Hematopoietic multipotent progenitor cell treated with erythropoietin and hydrocortisone succinate and interleukin-3 and kit ligand, for 15 days (in vitro differentiated cells): ENCODE measurements at regions not wholly inside any gene's neighbourhood (a gene's known extent, or its start where the extent isn't known, plus 50 kb on each side); places are given as distances from the start of the nearest gene placed in this dataset.
"Not testable (repeated sequence)": the region's sequence is repeated elsewhere in the genome, so short reads cannot be mapped to it uniquely, and the experiment has no call there.

Experiments
- DNase-seq: peaks from one replicate; pipeline ENCODE4 v3.0.0-alpha.2; 2015; ENCODE audit warnings: low spot score

- no peak for DNase-seq
Measured at GRCh38 chr12:125310461-125310860, 245.2 kb downstream of the AACS start.

GRCh38 chr12:125311050-125311449, 245.8 kb downstream of the AACS start:
- no peak for DNase-seq

DNA sequence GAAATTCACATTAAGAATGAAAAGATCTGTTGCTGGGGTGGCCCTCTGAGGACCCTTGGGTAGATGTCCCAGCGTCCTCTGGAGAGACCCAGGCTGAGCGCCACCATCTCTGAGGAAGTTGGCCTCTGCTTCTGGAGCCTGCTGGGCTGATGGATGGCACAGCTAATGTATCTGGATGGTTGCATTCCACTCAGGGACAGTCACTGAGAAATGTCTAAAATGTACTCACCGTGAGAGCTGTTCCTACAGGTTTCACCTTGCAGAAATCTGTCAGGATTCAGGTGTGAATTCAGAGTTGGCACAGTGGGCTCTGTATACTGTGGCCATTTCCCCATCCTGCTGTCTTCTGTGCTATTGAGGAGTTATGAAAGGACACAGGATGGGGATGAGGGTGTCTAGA, 247.2 kb downstream of the AACS start:
- DNase-seq: no peak

- no peak for DNase-seq
Measured at GRCh38 chr12:125314051-125314755, 249.0 kb downstream of the AACS start.

GRCh38 chr12:125315771-125316170, 250.5 kb downstream of the AACS start:
- DNase-seq: no peak

GRCh38 chr12:125320177-125320576, 254.9 kb downstream of the AACS start:
- DNase-seq: no peak

- DNase-seq: no peak
Measured at GRCh38 chr12:125324861-125325490, 259.7 kb downstream of the AACS start.

DNA sequence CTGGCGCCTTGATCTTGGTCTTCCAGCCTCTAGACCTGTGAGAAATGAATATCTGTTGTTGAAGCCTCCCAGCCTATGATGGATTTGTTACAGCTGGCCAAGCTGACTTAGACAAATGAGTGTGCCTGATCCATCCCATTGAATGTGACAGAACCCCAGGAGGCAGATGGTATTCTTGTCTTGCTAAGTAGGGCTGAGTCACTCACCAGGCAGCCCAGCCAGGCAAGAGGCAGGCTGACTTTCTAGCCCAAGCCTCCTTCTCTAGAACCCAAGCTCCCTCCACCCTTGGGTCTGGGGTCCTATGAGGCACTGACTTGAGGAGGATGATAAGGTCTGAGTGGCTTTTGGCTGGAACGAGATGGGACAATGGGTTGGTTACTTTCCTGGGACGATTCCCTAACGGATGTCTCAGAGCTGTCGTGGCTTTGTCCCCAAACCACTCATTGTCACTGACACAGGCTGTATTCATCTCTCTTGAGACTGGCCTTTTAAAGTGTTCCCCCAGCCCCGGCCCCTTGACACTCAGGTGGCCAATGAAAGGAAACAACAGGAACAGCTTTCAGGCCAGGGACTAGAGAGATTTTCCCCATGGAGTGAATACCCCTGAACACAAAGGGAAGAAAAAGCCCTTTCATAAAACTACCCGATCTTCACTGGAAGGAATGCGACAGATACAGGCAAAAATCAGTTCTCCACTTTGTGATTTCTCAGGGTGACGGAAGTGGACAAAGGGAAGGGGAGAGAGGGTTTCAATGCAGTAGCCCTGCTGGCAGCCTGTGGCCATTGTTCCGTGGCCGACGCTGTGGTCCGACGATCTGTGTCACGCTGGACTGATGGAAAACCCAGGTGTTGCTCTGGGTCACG, 264.2 kb downstream of the AACS start:
- DNase-seq: no peak

DNA sequence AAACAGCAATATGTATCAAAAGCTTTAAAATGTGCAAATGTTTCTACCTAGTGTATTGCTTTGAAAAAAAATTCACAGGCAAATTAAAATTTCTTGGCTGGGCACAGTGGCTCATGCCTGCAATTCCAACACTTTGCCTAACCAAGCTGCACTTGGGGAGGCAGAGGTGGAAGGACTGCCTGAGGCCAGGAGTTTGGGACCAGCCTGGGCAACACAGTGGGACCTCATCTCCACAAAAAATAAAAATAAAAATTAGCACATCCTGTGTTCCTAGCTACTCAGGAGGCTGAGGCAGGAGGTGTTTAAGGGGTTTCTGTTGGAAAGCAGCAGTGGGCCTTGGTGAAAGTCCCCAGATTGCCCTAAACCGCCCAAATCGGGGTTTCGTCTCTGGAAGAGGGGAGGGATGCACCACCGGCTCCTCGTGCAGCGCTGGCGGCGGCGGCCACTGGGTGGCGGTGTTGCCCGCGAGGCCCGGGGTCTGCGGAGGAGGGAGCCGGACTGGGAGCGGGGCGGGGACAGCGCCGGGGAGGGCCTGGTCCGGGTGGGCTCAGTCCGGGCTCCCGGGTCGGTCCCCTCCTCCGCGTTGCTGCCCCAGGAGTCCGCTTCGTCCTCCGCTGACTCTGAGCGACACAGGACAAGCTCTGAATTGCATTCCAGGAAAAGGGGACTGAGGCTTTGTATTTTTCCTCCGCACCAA, 265.6 kb downstream of the AACS start:
- DNase-seq: no peak

DNA sequence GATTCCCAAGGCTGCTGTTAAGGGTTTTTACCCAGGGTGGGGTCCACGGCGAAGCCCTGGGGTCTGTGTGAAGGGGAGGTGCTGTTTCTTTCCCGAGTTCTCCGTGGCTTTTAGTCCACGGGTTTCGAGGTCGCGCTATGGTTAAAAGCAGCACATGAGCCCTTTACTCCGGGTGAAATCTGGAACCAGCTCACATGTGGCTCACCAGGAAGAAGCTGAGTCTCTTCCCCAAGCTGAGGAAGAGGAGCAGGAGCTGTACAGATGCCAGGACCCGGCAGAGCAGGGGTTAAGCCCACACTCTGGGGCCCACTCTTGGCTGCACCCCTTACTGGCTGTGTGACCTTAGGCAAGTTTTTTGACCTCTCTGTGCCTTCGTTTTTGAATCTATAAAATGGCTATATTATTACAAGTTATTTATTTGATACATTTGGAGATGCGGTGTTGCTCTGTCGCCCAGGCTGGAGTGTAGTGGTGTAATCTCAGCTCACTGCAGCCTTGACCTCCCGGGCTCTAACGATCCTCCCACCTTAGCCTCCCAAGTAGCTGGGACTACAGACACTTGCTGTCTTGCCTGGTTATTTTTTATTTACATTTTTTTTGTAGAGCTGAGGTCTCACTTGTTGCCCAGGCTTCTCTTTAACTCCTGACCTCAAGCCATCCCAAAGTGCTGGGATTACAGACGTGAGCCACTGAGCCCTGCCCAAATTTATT, 266.3 kb downstream of the AACS start:
- no peak for DNase-seq

GRCh38 chr12:125332900-125333299, 267.7 kb downstream of the AACS start:
- no peak for DNase-seq

GRCh38 chr12:125336246-125336645, 271.0 kb downstream of the AACS start:
- DNase-seq: no peak

DNA sequence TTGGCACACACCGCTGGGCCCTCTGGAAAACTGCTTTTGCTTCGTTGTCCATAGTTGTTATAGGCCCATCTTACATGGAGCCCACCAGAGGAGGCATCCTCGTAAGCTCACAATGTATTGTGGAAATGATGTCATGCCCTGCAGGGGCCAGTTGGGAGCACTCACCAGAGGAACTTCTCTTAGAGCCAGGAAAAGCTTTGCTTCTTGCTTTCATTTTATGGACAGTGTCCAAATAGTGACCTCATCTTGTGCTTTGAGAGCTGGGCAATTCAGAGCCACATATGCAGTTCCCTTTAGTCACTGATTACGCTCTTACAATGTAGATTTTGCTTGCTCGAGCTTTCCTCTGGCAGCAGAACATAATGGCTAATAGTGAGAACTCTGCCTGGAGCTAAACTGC, 275.6 kb downstream of the AACS start:
- DNase-seq: no peak

GRCh38 chr12:125341422-125341821, 276.2 kb downstream of the AACS start:
- DNase-seq: no peak

DNA sequence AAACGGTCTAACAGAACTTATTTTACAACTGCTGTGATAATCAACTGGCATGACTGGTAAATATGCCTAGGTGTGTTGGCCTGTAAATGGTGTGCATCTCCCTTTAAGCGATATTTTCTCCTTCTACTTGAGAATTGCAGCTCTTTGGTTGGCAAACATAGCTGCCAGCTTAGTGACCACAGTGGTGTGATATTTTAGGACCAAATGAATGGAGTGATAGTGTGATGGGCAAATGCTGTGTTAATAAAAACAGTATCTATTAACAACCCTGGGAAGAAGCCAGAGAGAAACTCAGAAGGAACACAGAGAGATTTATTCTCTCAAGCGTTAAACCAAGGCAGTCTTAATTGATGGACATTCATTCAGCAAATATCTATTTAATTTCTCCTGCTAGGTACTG, 278.4 kb downstream of the AACS start:
- DNase-seq: no peak

GRCh38 chr12:125346362-125346761, 281.1 kb downstream of the AACS start:
- no peak for DNase-seq

DNA sequence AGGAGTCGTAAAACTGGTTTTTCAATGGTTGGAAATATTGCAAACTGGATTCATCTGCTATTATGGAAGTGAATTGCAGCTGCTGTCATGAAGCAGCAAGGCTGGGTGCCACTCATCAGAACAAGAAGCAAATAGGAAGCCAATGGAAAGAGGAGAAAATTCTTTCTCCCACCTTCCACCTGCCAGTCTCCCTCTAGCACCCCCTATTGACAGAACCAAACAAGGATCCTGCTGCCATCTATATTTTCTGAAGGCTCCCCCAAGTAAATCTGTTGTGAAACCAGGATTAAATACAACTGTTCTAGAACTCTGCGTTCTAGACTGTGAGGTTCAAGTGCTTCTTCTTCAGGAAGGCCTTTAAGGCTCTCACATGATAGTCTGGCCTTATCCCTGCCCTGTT, 286.6 kb downstream of the AACS start:
- DNase-seq: no peak

GRCh38 chr12:125353002-125353401, 287.8 kb downstream of the AACS start:
- not testable (repeated sequence) for DNase-seq

- DNase-seq: no peak
Measured at GRCh38 chr12:125353871-125354270, 288.6 kb downstream of the AACS start.

- DNase-seq: no peak
Measured at GRCh38 chr12:125355614-125356013, 290.4 kb downstream of the AACS start.

GRCh38 chr12:125356111-125356510, 290.9 kb downstream of the AACS start:
- DNase-seq: no peak

GRCh38 chr12:125357561-125357960, 292.3 kb downstream of the AACS start:
- DNase-seq: no peak
